H9 (cell line): ENCODE measurements at regions not wholly inside any gene's neighbourhood (a gene's known extent, or its start where the extent isn't known, plus 50 kb on each side); places are given as distances from the start of the nearest gene placed in this dataset.

Source experiments
- DNase-seq: peaks from one replicate; pipeline ENCODE4 v3.0.0-alpha.2; 2017
- H2AFZ ChIP-seq: one replicate; pipeline ENCODE4 v1.6.1; 2013; ENCODE audit warnings: mild to moderate bottlenecking, low read length, control low read depth, moderate library complexity
- H2AK5ac ChIP-seq: 2 replicates; pipeline ENCODE4 v1.6.1; 2013; ENCODE audit warnings: low read length, control low read depth, mixed read lengths; ENCODE audit not compliant: insufficient read length
- H2BK120ac ChIP-seq: one replicate; pipeline ENCODE4 v1.6.1; 2013; ENCODE audit warnings: low read depth, mild to moderate bottlenecking, low read length, control low read depth, inconsistent platforms; ENCODE audit not compliant: poor library complexity, severe bottlenecking
- H2BK12ac ChIP-seq: 2 replicates; pipeline ENCODE4 v1.6.1; 2013; ENCODE audit warnings: low read length, control low read depth, mixed read lengths, low read depth; ENCODE audit not compliant: insufficient read length
- H2BK15ac ChIP-seq: 2 replicates; pipeline ENCODE4 v1.6.1; 2013; ENCODE audit warnings: low read depth, low read length, control low read depth
- H2BK20ac ChIP-seq: one replicate; pipeline ENCODE4 v1.6.1; 2013; ENCODE audit warnings: low read depth, mild to moderate bottlenecking, low read length, control low read depth, inconsistent platforms; ENCODE audit not compliant: poor library complexity, severe bottlenecking
- H2BK5ac ChIP-seq: 2 replicates; pipeline ENCODE4 v1.6.1; 2013; ENCODE audit warnings: low read length, control low read depth, mixed read lengths; ENCODE audit not compliant: insufficient read length
- H3K14ac ChIP-seq: 2 replicates; pipeline ENCODE4 v1.6.1; 2013; ENCODE audit warnings: low read length, control low read depth; ENCODE audit not compliant: insufficient read depth
- H3K18ac ChIP-seq: 2 replicates; pipeline ENCODE4 v1.6.1; 2013; ENCODE audit warnings: low read depth, mild to moderate bottlenecking, mixed read lengths, low read length, control low read depth; ENCODE audit not compliant: insufficient read length
- H3K23ac ChIP-seq: 2 replicates; pipeline ENCODE4 v1.6.1; 2013; ENCODE audit warnings: low read length, control low read depth, mixed read lengths, low read depth; ENCODE audit not compliant: insufficient read length
- H3K23me2 ChIP-seq: 2 replicates; pipeline ENCODE4 v1.6.1; 2013; ENCODE audit warnings: low read depth, mild to moderate bottlenecking, mixed read lengths, low read length, control low read depth; ENCODE audit not compliant: insufficient read length, poor library complexity, severe bottlenecking
- H3K27ac ChIP-seq: 2 replicates; pipeline ENCODE4 v1.5.1; 2013; ENCODE audit warnings: low read length, control low read depth, mixed read lengths, low read depth; ENCODE audit not compliant: insufficient read length
- H3K27me3 ChIP-seq: 2 replicates; pipeline ENCODE4 v1.6.1; 2013; ENCODE audit warnings: low read length, control low read depth, inconsistent platforms; ENCODE audit not compliant: insufficient read depth
- H3K4ac ChIP-seq: 2 replicates; pipeline ENCODE4 v1.6.1; 2013; ENCODE audit warnings: low read depth, mild to moderate bottlenecking, control low read depth, inconsistent platforms, low read length, moderate library complexity
- H3K4me1 ChIP-seq: 2 replicates; pipeline ENCODE4 v1.6.1; 2013; ENCODE audit warnings: low read length, control low read depth, inconsistent platforms; ENCODE audit not compliant: insufficient read depth
- H3K4me2 ChIP-seq: 2 replicates; pipeline ENCODE4 v1.6.1; 2013; ENCODE audit warnings: low read length, control low read depth, mixed read lengths; ENCODE audit not compliant: insufficient read length, insufficient read depth
- H3K56ac ChIP-seq: 2 replicates; pipeline ENCODE4 v1.6.1; 2013; ENCODE audit warnings: low read depth, mild to moderate bottlenecking, mixed read lengths, low read length, control low read depth; ENCODE audit not compliant: insufficient read length
- H3K79me1 ChIP-seq: 2 replicates; pipeline ENCODE4 v1.6.1; 2013; ENCODE audit warnings: low read depth, mild to moderate bottlenecking, moderate library complexity, low read length, control low read depth, inconsistent platforms; ENCODE audit not compliant: insufficient read depth, poor library complexity, severe bottlenecking
- H3K79me2 ChIP-seq: 2 replicates; pipeline ENCODE4 v1.6.1; 2013; ENCODE audit warnings: low read length, control low read depth, inconsistent platforms; ENCODE audit not compliant: insufficient read depth
- H3K9ac ChIP-seq: 2 replicates; pipeline ENCODE4 v1.6.1; 2013; ENCODE audit warnings: low read length, control low read depth, mixed read lengths; ENCODE audit not compliant: insufficient read length; ENCODE audit errors: extremely low read depth
- H3K9me3 ChIP-seq: one replicate; pipeline ENCODE4 v1.6.1; 2013; ENCODE audit warnings: low read depth, low read length, inconsistent platforms; ENCODE audit not compliant: control insufficient read depth
- H3T11ph ChIP-seq: one replicate; pipeline ENCODE4 v1.6.1; 2013; ENCODE audit warnings: mild to moderate bottlenecking, low read length, control low read depth, inconsistent platforms
- H4K20me1 ChIP-seq: one replicate; pipeline ENCODE4 v1.6.1; 2013; ENCODE audit not compliant: control insufficient read depth, insufficient read length, insufficient read depth
- H4K5ac ChIP-seq: 2 replicates; pipeline ENCODE4 v1.6.1; 2013; ENCODE audit warnings: low read depth, mild to moderate bottlenecking, mixed read lengths, low read length, control low read depth; ENCODE audit not compliant: insufficient read length
- H4K8ac ChIP-seq: replicated peaks from 2 replicates; pipeline ENCODE4 v1.6.1; 2013; ENCODE audit warnings: low read length, control low read depth, mixed read lengths, low read depth; ENCODE audit not compliant: insufficient read length
- H4K91ac ChIP-seq: 2 replicates; pipeline ENCODE4 v1.6.1; 2013; ENCODE audit warnings: low read depth, mild to moderate bottlenecking, moderate library complexity, mixed read lengths, low read length, control low read depth; ENCODE audit not compliant: insufficient read length
- H3K27ac Mint-ChIP-seq, 3 experiments: 2 replicates in 2 of 3; 3 replicates in 1 of 3; pipeline ENCODE4 v1.8.0; 2020 to 2021; ENCODE audit warnings: mixed read lengths in 3 of 3, mild to moderate bottlenecking in 1 of 3, moderate library complexity in 1 of 3
- H3K27me3 Mint-ChIP-seq: 2 replicates; pipeline ENCODE4 v1.8.0; 2021; ENCODE audit warnings: low read depth, mild to moderate bottlenecking, moderate library complexity, mixed read lengths
- H3K36me3 Mint-ChIP-seq, 3 experiments: 2 replicates in 2 of 3; 3 replicates in 1 of 3; pipeline ENCODE4 v1.8.0; 2020 to 2021; ENCODE audit warnings: low read depth in 3 of 3, mixed read lengths in 3 of 3; ENCODE audit not compliant: insufficient read depth in 1 of 3
- H3K4me1 Mint-ChIP-seq, 2 experiments: 2 replicates each; pipeline ENCODE4 v1.8.0; 2020; ENCODE audit warnings: mixed read lengths in 2 of 2
- H3K4me3 Mint-ChIP-seq, 2 experiments: 2 replicates in 1 of 2; 3 replicates in 1 of 2; pipeline ENCODE4 v1.8.0; 2020 to 2021; ENCODE audit warnings: mild to moderate bottlenecking in 2 of 2, mixed read lengths in 2 of 2, moderate library complexity in 1 of 2
- H3K9me3 Mint-ChIP-seq, 2 experiments: 2 replicates in 1 of 2; 3 replicates in 1 of 2; pipeline ENCODE4 v1.8.0; 2020; ENCODE audit warnings: mild to moderate bottlenecking in 2 of 2, mixed read lengths in 2 of 2, moderate library complexity in 1 of 2
- WGBS: extraction: QIAGEN DNeasy Blood & Tissue Kit; methylation state at CpG from one replicate; pipeline ENCODE4 v1.1.7; 2013; ENCODE audit warnings: missing lambda C conversion rate, low lambda C conversion rate, mixed read lengths; ENCODE audit not compliant: insufficient read length; ENCODE audit errors: extremely low coverage; 5-methylcytosine and 5-hydroxymethylcytosine counted together
- TF ChIP-seq, protein P1 (sequence below): fragments of 200-600 bp; sonication (generic); conservative IDR thresholded peaks from 3 replicates; pipeline ENCODE4 v1.8.0; 2021; ENCODE audit warnings: antibody characterized with exemption, mild to moderate bottlenecking

DNA sequence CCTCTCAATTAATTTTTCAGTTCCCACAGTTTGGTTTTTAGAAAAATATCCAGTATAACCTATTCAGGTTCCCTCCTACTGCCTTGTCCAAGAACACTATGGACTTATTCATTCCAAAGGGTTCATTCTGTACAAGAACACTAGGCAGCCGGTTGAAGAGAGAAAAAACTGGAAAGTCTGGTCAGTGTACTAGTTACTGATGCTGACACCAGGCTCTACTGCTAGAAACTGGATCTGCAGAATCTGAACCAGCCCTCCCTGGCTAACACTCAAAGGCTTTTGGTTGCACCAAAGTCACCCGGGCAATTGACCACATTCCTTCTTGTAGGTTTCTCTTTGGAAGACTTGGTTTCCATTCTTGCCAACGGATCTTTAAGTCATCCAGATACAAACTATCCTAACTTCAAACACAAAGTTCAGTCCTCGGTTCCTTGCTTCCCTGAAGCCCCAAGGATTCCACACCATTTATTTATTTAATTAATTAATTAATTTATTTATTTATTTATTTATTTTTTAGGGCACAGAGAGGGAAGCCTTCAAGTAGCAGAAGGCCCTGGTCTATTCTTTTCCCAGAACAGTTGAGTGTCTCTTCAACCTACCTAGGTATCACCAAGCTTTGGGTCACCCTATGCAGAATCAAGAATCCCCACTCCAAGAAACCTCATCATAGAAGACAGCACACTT, 268.1 kb downstream of the ADGB start:
- DNase-seq: no peak
- no peak overlapping the region for H4K91ac ChIP-seq
- Mint-ChIP-seq H3K4me3 (no peak overlapping the region), H3K27ac (no peak overlapping the region), H3K36me3 (no peaks in the 10 kb centered on the region), H3K4me1 (no peaks in the 10 kb centered on the region), H3K9me3 (no peaks in the 10 kb centered on the region), H3K27me3 (no peaks in the 10 kb centered on the region)
- H2BK15ac ChIP-seq: no peak overlapping the region
- H3K27me3 ChIP-seq: no peaks in the 10 kb centered on the region
- no peaks in the 10 kb centered on the region for H3K4me1 ChIP-seq
- H3K27ac ChIP-seq: no peak overlapping the region
- H3K23me2 ChIP-seq: no peaks in the 10 kb centered on the region
- H3K9me3 ChIP-seq: no peaks in the 10 kb centered on the region
- no peak overlapping the region for H4K8ac ChIP-seq
- TF ChIP-seq, protein P1, sequence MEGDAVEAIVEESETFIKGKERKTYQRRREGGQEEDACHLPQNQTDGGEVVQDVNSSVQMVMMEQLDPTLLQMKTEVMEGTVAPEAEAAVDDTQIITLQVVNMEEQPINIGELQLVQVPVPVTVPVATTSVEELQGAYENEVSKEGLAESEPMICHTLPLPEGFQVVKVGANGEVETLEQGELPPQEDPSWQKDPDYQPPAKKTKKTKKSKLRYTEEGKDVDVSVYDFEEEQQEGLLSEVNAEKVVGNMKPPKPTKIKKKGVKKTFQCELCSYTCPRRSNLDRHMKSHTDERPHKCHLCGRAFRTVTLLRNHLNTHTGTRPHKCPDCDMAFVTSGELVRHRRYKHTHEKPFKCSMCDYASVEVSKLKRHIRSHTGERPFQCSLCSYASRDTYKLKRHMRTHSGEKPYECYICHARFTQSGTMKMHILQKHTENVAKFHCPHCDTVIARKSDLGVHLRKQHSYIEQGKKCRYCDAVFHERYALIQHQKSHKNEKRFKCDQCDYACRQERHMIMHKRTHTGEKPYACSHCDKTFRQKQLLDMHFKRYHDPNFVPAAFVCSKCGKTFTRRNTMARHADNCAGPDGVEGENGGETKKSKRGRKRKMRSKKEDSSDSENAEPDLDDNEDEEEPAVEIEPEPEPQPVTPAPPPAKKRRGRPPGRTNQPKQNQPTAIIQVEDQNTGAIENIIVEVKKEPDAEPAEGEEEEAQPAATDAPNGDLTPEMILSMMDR: no peak
- H4K20me1 ChIP-seq: no peaks in the 10 kb centered on the region
- no peak overlapping the region for H3K9ac ChIP-seq
- no peak overlapping the region for H3K4ac ChIP-seq
- no peak overlapping the region for H4K5ac ChIP-seq
- no peak overlapping the region for H3T11ph ChIP-seq
- H2AK5ac ChIP-seq: no peak overlapping the region
- no peak overlapping the region for H3K56ac ChIP-seq
- no peak overlapping the region for H2AFZ ChIP-seq
- H3K79me2 ChIP-seq: no peaks in the 10 kb centered on the region
- H2BK12ac ChIP-seq: no peak overlapping the region
- no peak overlapping the region for H3K14ac ChIP-seq
- no peak overlapping the region for H3K18ac ChIP-seq
- H2BK120ac ChIP-seq: no peak overlapping the region
- no peak overlapping the region for H2BK20ac ChIP-seq
- no peak overlapping the region for H2BK5ac ChIP-seq
- H3K4me2 ChIP-seq: no peak overlapping the region
- no CpG with 5 or more reads among the region's 4 CpGs for WGBS
- no peaks in the 10 kb centered on the region for H3K79me1 ChIP-seq
- H3K23ac ChIP-seq: no peak overlapping the region
